Psoas muscle (tissue), 7 donors: ENCODE measurements at regions not wholly inside any gene's neighbourhood (a gene's known extent, or its start where the extent isn't known, plus 50 kb on each side); places are given as distances from the start of the nearest gene placed in this dataset.

Experiments used
- ATAC-seq, 4 donors: fragments of 200-7000 bp; cut with Tn5 transposase; one replicate each; pipeline ENCODE4 v1.9.1; 2020; ENCODE audit warnings: moderate library complexity in 3 of 4, mild to moderate bottlenecking in 2 of 4
- DNase-seq, 2 donors: peaks; one replicate each; pipeline ENCODE4 v3.0.0-alpha.2; 2020
- H3K27ac ChIP-seq: fragments of 200-600 bp; one replicate; pipeline ENCODE4 v1.8.0; 2022
- H3K27me3 ChIP-seq, 3 donors: fragments of 200-600 bp in 1 of 3; one replicate each; pipeline versions ENCODE4 v1.6.1 to v1.8.0; 2013 to 2022; ENCODE audit warnings: low read length in 2 of 3, mild to moderate bottlenecking in 2 of 3, moderate library complexity in 1 of 3; ENCODE audit not compliant: insufficient read depth in 3 of 3
- H3K36me3 ChIP-seq, 2 donors: fragments of 200-600 bp in 1 of 2; one replicate each; pipeline versions ENCODE4 v1.6.1 to v1.8.0; 2013 to 2022; ENCODE audit warnings: low read depth in 1 of 2, mild to moderate bottlenecking in 1 of 2, moderate library complexity in 1 of 2; ENCODE audit not compliant: insufficient read depth in 1 of 2
- H3K4me1 ChIP-seq: fragments of 200-600 bp; one replicate; pipeline ENCODE4 v1.8.0; 2022
- H3K4me3 ChIP-seq: fragments of 200-600 bp; one replicate; pipeline ENCODE4 v1.8.0; 2022; ENCODE audit warnings: mild to moderate bottlenecking
- H3K9me3 ChIP-seq: fragments of 200-600 bp; one replicate; pipeline ENCODE4 v1.8.0; 2022
- WGBS, 3 donors: extraction: QIAGEN DNeasy Blood & Tissue Kit; methylation state at CpG; one replicate each; pipeline versions ENCODE4 v1.1.6 to v1.1.7; 2013; 5-methylcytosine and 5-hydroxymethylcytosine counted together
- intact Hi-C, 2 donors: fragments of 100-400 bp; cut with DNase I; formaldehyde crosslinking; loops; one replicate each; pipeline versions ENCODE4 v1.11.0 to v1.14.2; 2022
- TF ChIP-seq, protein P1 (sequence below): fragments of 200-600 bp; IDR thresholded peaks from one replicate; pipeline ENCODE4 v1.8.0; 2022; ENCODE audit warnings: antibody characterized with exemption
- donor health status: healthy with polysubstance abuse.
- donor health status: DM: no; HTN: no; CAD: no; lungs with moderate emphysema.
- donor health status: Bipolar disorder and iron deficiency.
- donor health status: healthy.
- donor health status: DM: yes; HTN: yes; CAD: no.
- donor health status: DM: no; HTN: no; CAD: no.
- donor health status: DM: yes; HTN: yes; CAD: no.

GRCh38 chr2:83951378-83951947 lies 507.6 kb downstream of the SUCLG1 start:
- H3K4me1 ChIP-seq: no peaks in the 10 kb centered on the region
- no peak overlapping the region for H3K4me3 ChIP-seq
- no peaks in the 10 kb centered on the region for H3K36me3 ChIP-seq
- no peaks in the 10 kb centered on the region for H3K27me3 ChIP-seq
- no peaks in the 10 kb centered on the region for H3K9me3 ChIP-seq
- WGBS, 3 donors: 86 to 91% (median 86%) methylated on average over 4 of the region's 4 CpGs
- intact Hi-C loops: no loop called here
- no peak for DNase-seq
- H3K27ac ChIP-seq: no peak overlapping the region
- TF ChIP-seq, protein P1, sequence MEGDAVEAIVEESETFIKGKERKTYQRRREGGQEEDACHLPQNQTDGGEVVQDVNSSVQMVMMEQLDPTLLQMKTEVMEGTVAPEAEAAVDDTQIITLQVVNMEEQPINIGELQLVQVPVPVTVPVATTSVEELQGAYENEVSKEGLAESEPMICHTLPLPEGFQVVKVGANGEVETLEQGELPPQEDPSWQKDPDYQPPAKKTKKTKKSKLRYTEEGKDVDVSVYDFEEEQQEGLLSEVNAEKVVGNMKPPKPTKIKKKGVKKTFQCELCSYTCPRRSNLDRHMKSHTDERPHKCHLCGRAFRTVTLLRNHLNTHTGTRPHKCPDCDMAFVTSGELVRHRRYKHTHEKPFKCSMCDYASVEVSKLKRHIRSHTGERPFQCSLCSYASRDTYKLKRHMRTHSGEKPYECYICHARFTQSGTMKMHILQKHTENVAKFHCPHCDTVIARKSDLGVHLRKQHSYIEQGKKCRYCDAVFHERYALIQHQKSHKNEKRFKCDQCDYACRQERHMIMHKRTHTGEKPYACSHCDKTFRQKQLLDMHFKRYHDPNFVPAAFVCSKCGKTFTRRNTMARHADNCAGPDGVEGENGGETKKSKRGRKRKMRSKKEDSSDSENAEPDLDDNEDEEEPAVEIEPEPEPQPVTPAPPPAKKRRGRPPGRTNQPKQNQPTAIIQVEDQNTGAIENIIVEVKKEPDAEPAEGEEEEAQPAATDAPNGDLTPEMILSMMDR: no peak
- ATAC-seq: no peak

- intact Hi-C loops: no loop called here
- TF ChIP-seq, protein P1: no peak
- no peaks in the 10 kb centered on the region for H3K27me3 ChIP-seq
- no peak for DNase-seq
- H3K36me3 ChIP-seq: no peaks in the 10 kb centered on the region
- no peak overlapping the region for H3K4me3 ChIP-seq
- ATAC-seq: no peak
- no peak overlapping the region for H3K27ac ChIP-seq
- H3K4me1 ChIP-seq: no peaks in the 10 kb centered on the region
- 65 to 75% (median 73%) methylated on average over 1 of the region's 1 CpG for WGBS, 3 donors
- H3K9me3 ChIP-seq: no peaks in the 10 kb centered on the region
Measured at GRCh38 chr2:83949361-83949760, 509.7 kb downstream of the SUCLG1 start.

DNA sequence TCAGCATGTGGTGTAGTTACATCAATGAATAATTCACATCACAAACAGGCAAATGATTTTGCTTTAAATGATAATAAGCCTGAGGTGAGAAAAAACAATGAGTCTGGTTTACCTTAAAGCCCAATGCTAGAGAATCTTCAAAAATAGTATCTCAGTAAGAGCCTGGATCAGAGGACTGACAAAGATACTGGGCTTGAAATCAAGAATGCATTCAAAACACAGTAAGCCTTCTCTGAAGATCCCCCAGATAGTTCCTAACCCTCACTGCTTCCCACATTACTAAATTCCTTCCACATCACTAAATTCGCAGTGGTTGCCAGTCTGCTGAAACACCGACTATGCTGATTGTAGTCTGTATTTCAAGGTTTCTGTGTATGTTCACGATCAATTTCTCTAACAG lies 514.9 kb downstream of the SUCLG1 start:
- intact Hi-C loops: no loop called here
- 37 to 52% (median 43%) methylated on average over 3 of the region's 3 CpGs for WGBS, 3 donors
- no peak overlapping the region for H3K4me3 ChIP-seq

DNA sequence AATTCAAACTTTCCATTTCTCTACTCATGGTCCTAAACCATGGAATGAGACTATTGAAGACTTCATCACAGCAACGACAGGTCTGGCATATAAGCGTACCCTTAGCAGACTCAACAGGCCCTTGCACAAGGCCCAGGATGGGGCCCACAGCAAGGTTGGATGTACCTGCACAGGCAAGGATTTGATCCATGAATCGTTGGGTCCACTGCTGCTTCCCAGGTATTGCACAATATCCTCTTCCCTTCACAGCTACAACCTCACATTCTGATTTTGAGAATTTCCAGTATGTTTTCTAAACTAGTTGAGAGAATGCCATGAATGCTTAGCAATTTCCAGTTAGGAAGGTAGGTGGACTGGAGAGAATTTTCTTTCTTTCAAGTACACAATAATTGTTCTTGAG lies 515.8 kb downstream of the SUCLG1 start:
- intact Hi-C loops: no loop called here
- ATAC-seq: no peak
- Histone ChIP-seq H3K36me3 (no peaks in the 10 kb centered on the region), H3K27ac (no peak overlapping the region), H3K9me3 (no peaks in the 10 kb centered on the region), H3K27me3 (no peaks in the 10 kb centered on the region), H3K4me1 (no peaks in the 10 kb centered on the region), H3K4me3 (no peak overlapping the region)
- TF ChIP-seq, protein P1: no peak
- no peak for DNase-seq
- 88 to 91% (median 89%) methylated on average over 3 of the region's 3 CpGs for WGBS, 3 donors

More for the DNA sequence above, 514.9 kb downstream of the SUCLG1 start:
- Histone ChIP-seq H3K36me3 (no peaks in the 10 kb centered on the region), H3K27ac (no peak overlapping the region), H3K9me3 (no peaks in the 10 kb centered on the region), H3K4me1 (no peaks in the 10 kb centered on the region), H3K27me3 (no peaks in the 10 kb centered on the region)
- no peak for DNase-seq
- TF ChIP-seq, protein P1: no peak
- ATAC-seq: no peak

DNA sequence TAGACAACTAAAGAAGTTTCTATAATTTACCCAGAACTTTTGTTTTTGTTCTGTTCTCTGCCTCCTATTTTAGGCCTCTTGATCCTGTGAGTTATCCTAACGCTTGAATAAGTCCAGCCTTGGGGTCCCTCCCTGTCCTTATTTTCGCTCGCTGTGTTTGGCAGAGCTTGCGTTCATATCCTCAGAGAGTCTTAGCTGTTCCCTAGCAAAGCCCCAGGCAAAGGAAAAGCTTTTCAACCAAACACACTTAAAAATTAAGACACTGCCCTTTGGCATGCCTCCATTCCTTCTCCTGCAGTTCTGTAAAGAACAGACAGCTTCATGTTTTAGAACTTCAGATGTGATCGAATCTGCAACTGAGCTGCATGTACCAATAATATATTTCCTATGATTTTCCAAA lies 517.2 kb downstream of the SUCLG1 start:
- WGBS, 3 donors: 75 to 82% (median 79%) methylated on average over 5 of the region's 5 CpGs
- ATAC-seq: no peak
- no peaks in the 10 kb centered on the region for H3K4me1 ChIP-seq

More for the DNA sequence above, 517.2 kb downstream of the SUCLG1 start:
- Histone ChIP-seq H3K36me3 (no peaks in the 10 kb centered on the region), H3K27me3 (no peaks in the 10 kb centered on the region), H3K9me3 (no peaks in the 10 kb centered on the region), H3K4me3 (no peak overlapping the region), H3K27ac (no peak overlapping the region)
- intact Hi-C loops: no loop called here
- TF ChIP-seq, protein P1: no peak
- DNase-seq: no peak
